ENCODE measurements at regions not wholly inside any gene's neighbourhood (a gene's known extent, or its start where the extent isn't known, plus 50 kb on each side); places are given as distances from the start of the nearest gene placed in this dataset.

DNA sequence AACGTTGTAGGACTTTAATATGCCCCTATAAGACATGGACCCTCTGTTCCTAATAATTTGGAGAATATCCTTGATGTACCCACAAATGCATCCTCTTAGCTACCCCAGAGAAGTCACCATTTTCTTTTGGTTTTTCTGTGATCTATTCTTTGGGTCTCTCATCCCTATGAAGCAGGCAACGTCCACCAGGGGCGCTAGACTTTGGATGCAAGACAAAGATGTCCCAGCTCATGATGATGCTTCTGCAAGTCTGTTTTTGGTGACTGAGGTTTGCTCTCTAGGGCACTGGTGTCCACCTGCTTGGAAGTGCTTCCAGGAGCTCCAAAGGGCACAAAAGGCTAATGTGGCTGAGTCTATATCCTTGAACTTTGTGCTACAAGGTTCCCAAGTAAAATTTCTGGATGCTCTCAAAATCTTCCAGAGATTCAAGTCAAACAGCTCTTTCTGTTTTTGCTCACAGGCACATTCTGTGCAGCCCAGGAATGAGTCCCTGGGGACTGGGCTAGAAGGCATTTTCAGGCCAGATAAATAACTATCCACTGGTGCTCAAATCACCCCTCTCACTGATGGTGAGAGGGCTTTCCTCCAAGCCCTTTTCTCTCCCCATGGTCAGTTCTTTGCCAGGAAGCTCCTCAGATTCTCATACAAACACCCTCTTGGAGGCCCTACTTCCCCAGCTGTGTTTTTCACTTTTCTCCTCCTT, 166.4 kb downstream of the C7orf25 start:
- no peak for ATAC-seq
- Mint-ChIP-seq H3K36me3 (ENCODE audit: insufficient read depth) (no peaks in the 10 kb centered on the region), H3K27me3 (ENCODE audit: low read depth) (peaks cover 2% of the 10 kb centered on the region), H3K4me3 (no peak overlapping the region), H3K4me1 (ENCODE audit: low read depth) (no peaks in the 10 kb centered on the region), H3K9me3 (no peaks in the 10 kb centered on the region)
- no peak for DNase-seq

DNA sequence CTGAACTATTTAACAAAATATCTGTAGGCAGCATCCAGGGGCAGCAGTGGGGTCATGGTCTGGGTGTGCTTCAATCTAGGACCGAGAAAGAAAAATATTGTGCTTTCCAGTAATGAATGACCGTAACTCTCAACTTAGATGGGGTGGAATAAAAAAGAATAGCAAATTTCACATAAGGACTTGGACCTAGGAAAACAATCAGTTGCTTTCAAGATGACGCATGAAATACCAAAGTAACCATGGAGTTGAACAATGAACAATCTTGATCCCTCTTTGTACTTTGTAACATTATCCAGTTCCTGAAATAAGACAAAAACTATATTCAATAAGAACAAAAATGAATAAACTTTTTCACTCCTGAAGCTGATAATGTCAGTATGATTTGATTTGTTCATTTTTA, 167.1 kb downstream of the C7orf25 start:
- no peak for DNase-seq
- Mint-ChIP-seq H3K4me1 (ENCODE audit: low read depth) (no peaks in the 10 kb centered on the region), H3K27me3 (ENCODE audit: low read depth) (no peaks in the 10 kb centered on the region), H3K4me3 (no peak overlapping the region), H3K36me3 (ENCODE audit: insufficient read depth) (no peaks in the 10 kb centered on the region), H3K9me3 (no peaks in the 10 kb centered on the region)
- ATAC-seq = no peak

DNA sequence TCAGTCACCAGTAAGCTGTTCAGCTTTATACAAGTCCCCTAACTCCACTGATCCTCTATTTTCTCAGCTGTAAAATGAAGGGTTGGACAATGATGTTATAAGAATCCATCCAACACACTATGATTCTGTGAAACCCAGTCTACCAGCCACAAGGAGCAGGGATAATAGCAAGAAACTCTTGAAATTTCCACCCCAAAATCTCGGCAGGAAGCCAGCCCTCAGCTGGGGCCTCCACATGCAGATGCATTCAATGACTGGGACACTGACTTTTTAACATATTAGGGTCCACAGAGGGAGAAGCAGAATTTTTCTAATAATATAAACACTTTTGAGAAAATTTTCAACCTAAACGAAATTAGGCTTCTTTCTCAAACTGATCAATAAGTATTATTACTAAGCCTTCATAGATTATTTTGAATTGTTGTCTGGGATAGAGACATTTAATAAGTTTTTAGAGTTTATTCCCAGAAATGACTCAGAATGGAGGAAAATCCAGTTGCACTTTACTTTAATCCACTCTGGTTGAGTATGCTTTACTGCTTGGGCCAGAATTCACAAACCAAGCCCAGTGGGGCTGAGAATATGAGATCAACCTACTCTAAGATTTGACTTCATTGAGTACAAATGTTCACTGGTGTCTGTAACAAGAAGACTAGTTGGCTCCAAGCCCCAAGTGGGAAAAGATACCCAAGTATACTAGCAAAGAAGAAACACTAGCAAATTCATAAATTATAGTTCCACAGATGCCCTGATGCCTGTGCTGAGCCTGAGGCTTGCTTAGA, 168.6 kb downstream of the C7orf25 start:
- Mint-ChIP-seq H3K27me3 (ENCODE audit: low read depth) (no peaks in the 10 kb centered on the region), H3K4me1 (ENCODE audit: low read depth) (no peaks in the 10 kb centered on the region), H3K9me3 (no peaks in the 10 kb centered on the region), H3K4me3 (no peak overlapping the region), H3K36me3 (ENCODE audit: insufficient read depth) (no peaks in the 10 kb centered on the region)
- DNase-seq (no peak), ATAC-seq (no peak)

DNA sequence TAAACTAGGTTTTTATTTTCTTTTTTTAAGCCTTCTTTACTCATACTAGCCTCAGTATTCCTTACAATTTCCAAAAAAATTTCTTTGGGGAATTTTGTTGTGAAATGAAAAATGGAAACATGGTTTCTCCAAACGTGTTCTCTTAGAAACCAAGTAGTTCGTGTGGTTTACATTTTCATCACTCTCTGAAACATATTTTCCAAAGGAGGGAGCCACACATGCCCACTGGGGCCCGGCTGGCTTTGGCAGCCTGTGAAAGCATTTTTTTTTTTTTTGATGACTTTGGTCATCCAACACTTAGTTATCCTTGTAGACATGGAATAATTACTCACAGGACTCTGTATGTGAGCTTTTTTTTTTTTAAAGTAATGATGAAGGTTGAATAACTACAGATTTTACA, 169.6 kb downstream of the C7orf25 start:
- DNase-seq (no peak), ATAC-seq (no peak)
- H3K27me3 Mint-ChIP-seq (ENCODE audit: low read depth) = no peaks in the 10 kb centered on the region
- no peaks in the 10 kb centered on the region for H3K36me3 Mint-ChIP-seq (ENCODE audit: insufficient read depth)
- no peak overlapping the region for H3K4me3 Mint-ChIP-seq
- no peaks in the 10 kb centered on the region for H3K4me1 Mint-ChIP-seq (ENCODE audit: low read depth)
- no peaks in the 10 kb centered on the region for H3K9me3 Mint-ChIP-seq

DNA sequence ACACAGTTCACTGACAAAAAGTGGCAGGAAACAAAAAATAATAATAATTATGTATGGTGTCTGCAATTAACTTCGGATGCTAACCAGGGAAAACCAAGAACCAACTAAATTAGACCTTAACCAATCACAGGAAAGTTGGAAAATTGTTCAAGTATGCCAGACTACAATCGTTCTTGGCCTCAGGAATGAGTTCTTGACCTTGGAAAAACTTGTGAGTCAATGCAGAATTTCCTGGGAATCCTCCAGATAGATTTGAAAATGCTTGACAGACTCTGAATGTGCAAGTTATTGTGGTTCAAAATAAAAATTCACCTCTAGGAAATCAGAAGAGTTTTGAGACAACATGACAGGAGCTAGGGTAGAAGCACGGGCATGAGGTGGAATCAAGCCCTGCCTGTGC, 171.5 kb downstream of the C7orf25 start:
- Mint-ChIP-seq H3K27me3 (ENCODE audit: low read depth) (no peaks in the 10 kb centered on the region), H3K4me3 (no peak overlapping the region), H3K4me1 (ENCODE audit: low read depth) (no peaks in the 10 kb centered on the region), H3K9me3 (no peaks in the 10 kb centered on the region), H3K36me3 (ENCODE audit: insufficient read depth) (no peaks in the 10 kb centered on the region)
- no peak for DNase-seq
- ATAC-seq = no peak

DNA sequence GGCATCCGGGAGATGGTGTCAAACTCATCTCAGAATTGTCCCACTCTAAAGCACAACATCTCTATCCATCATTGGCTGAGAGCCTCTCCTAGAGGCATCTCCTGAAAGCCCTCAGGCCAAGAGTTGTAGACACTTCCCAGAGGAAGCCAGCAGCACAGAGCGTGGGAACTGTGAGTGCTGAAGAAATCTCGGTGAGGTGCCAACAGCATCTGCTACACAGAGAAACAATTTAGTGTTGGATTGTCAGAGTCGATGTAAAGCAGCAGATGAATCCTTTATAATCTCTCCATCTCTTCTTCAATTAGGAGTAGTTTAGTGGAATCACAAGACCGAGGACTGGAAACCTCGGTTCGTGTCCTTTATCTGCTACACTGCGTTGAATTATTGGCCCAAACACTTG, 172.2 kb downstream of the C7orf25 start:
- no peaks in the 10 kb centered on the region for H3K4me1 Mint-ChIP-seq (ENCODE audit: low read depth)
- H3K4me3 Mint-ChIP-seq = no peak overlapping the region
- no peaks in the 10 kb centered on the region for H3K9me3 Mint-ChIP-seq
- H3K36me3 Mint-ChIP-seq (ENCODE audit: insufficient read depth) = no peaks in the 10 kb centered on the region
- ATAC-seq = no peak
- H3K27me3 Mint-ChIP-seq (ENCODE audit: low read depth) = no peaks in the 10 kb centered on the region
- no peak for DNase-seq

DNA sequence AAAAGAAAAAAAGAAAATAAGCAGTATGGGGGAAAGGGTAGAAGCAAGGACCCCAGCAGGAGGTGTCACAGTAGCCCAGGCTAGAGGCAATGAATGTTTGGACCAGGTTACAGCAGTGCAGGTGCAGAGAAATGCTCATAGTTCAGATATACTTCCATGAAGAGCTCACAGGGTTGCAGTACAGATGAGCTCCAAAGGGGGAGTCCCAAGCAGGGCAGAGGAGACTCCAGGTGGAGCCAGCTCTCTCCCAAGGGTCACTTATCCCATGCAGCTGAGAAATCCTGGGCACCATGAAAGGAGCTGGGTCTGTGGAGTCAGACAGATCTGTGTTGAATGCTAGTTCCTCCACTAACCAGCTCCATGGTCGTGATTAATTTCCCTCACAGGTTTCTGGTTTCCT, 174.9 kb downstream of the C7orf25 start:
- Mint-ChIP-seq H3K4me1 (ENCODE audit: low read depth) (no peaks in the 10 kb centered on the region), H3K4me3 (no peak overlapping the region), H3K27me3 (ENCODE audit: low read depth) (peaks cover under 1% of the 10 kb centered on the region), H3K36me3 (ENCODE audit: insufficient read depth) (no peaks in the 10 kb centered on the region), H3K9me3 (no peaks in the 10 kb centered on the region)
- no peak for ATAC-seq
- DNase-seq = no peak

DNA sequence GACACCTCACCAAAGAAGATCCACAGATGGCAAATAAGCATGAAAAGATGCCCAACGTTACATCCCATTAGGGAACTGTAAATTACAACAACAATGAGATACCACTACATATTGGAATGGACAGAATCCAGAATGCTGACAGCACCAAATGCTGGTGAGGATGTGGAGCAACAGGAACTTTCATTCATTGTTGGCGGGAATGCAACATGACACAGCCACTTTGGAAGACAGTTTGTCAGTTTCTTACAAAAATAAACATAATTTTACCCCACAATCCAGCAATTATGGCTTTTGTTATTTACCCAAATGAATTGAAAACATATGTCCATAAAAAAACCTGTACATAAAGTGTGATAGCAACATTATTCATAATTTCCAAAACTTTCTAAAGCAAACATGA, 176.8 kb downstream of the C7orf25 start:
- no peaks in the 10 kb centered on the region for H3K9me3 Mint-ChIP-seq
- DNase-seq (no peak), ATAC-seq (no peak)
- no peak overlapping the region for H3K4me3 Mint-ChIP-seq
- H3K36me3 Mint-ChIP-seq (ENCODE audit: insufficient read depth) = no peaks in the 10 kb centered on the region
- H3K27me3 Mint-ChIP-seq (ENCODE audit: low read depth) = peaks cover 2% of the 10 kb centered on the region
- H3K4me1 Mint-ChIP-seq (ENCODE audit: low read depth) = no peaks in the 10 kb centered on the region

DNA sequence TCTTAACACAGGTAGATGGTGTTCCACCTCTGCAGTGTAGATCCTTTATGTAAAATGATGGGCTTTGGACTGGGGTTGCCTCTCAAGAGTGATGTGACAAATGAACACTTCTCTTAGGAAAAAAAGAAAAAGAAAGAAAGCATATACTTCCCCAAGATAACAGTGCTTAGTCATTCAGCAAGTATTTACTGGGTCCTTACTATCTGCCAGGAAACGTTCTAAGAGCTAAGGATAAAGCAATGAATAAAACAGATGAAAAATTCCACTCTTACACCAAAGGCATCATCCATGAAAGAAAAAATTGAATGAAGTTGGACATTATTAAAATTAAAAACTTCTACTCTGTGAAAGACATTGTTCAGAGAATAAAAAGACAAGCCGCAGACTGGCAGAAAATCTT, 177.3 kb downstream of the C7orf25 start:
- H3K4me3 Mint-ChIP-seq = no peak overlapping the region
- DNase-seq (no peak), ATAC-seq (no peak)
- H3K4me1 Mint-ChIP-seq (ENCODE audit: low read depth) = no peaks in the 10 kb centered on the region
- no peaks in the 10 kb centered on the region for H3K36me3 Mint-ChIP-seq (ENCODE audit: insufficient read depth)
- H3K27me3 Mint-ChIP-seq (ENCODE audit: low read depth) = peaks cover 2% of the 10 kb centered on the region
- no peaks in the 10 kb centered on the region for H3K9me3 Mint-ChIP-seq

DNA sequence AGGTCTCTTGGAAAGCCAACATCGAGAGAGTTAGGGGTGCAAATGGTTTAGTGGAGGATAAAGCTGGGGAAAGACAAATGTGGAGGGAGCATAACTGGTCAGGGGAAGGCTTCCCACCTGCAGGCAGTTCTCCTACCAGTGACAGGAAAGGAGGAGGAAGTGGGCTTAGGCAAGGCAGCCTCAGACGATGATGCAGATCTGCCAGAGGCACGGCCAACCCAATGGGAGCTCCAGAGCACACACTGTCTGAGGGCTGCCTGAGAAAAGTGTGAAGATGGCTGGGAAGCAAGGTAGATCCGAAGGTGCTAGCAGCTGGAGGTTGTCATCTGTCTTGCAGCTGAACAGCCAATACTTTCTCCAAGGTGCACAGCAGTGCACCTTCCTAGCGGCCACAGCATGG, 178.8 kb downstream of the C7orf25 start:
- H3K4me1 Mint-ChIP-seq (ENCODE audit: low read depth) = no peaks in the 10 kb centered on the region
- ATAC-seq = no peak

DNA sequence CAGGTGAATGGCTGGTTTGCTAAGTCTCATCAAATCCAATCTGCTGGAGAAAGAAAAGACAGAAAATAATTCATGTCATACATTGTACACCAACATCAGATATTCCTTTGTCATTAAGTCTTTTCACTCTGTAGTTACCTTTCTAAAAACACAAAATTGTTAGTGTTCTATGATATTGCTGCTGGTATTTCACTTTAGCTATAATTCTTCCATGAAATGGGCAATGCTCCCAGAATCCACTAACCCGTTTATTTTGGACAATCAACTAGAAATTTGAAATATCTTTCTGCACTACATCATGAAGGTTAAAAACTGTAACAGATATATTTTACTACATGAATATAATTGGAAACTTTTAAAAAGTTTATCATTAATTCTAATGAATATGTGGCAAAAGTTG, 181.3 kb downstream of the C7orf25 start:
- ATAC-seq = no peak
- Mint-ChIP-seq H3K4me1 (ENCODE audit: low read depth) (no peaks in the 10 kb centered on the region), H3K4me3 (no peak overlapping the region), H3K36me3 (ENCODE audit: insufficient read depth) (no peaks in the 10 kb centered on the region), H3K9me3 (no peaks in the 10 kb centered on the region), H3K27me3 (ENCODE audit: low read depth) (peaks cover 2% of the 10 kb centered on the region)
- DNase-seq = no peak

More for the DNA sequence above, 178.8 kb downstream of the C7orf25 start:
- Mint-ChIP-seq H3K36me3 (ENCODE audit: insufficient read depth) (no peaks in the 10 kb centered on the region), H3K4me3 (no peak overlapping the region), H3K9me3 (no peaks in the 10 kb centered on the region), H3K27me3 (ENCODE audit: low read depth) (peaks cover 2% of the 10 kb centered on the region)
- DNase-seq = no peak

DNA sequence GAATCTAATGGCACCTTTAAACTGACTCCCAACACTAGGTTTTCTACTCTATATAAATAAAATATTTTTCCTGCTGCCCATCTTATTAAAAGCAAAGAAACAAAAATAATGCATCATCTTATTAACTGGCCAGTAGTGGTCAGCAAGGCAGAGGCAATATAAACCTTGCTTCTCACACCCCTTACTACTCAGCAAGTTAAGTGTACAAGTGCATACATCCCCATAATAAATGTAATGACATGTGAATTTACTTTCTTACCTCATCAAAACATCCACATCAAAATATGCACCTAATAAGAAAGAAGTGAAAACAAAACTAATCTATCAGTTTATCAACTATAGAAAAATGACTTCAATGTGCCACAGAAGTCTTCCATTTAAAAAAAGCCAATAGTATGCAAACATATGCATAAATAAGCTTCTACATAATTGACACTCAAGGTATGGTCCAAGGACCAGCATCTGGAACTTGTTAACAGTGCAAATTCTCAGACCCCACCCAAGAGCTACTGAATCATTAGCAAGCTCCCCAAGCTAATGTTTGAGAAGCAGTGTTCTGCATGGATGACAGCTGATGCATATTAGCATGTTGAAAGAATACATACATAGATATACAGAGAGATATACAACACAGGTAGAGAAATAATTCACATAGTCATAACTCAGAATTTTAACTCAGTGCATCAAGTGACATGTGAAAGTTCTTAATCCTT, 182.7 kb downstream of the C7orf25 start:
- no peaks in the 10 kb centered on the region for H3K4me1 Mint-ChIP-seq (ENCODE audit: low read depth)
- H3K36me3 Mint-ChIP-seq (ENCODE audit: insufficient read depth) = no peaks in the 10 kb centered on the region
- no peaks in the 10 kb centered on the region for H3K9me3 Mint-ChIP-seq
- DNase-seq = no peak
- no peak overlapping the region for H3K4me3 Mint-ChIP-seq
- no peak for ATAC-seq
- H3K27me3 Mint-ChIP-seq (ENCODE audit: low read depth) = peaks cover 2% of the 10 kb centered on the region

DNA sequence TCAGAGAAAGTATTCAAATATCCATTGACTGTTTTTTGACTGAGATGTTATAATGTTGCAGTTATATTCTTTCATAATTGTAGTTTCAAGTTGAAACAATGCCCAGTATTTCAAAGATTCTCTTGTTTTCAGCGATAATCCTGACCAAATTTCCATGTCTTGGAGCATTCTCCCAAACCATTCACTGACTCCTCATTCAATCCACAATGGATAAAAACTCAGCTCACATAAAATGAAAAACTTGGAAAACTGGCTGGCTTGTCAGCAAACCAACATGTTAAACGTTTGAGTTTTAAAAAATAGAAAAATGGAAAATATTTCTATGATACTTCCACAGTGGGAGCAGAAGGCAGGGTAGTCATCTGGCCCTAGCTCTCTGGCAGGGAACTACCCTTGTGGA, 184.4 kb downstream of the C7orf25 start:
- Mint-ChIP-seq H3K27me3 (ENCODE audit: low read depth) (peaks cover 2% of the 10 kb centered on the region), H3K9me3 (no peaks in the 10 kb centered on the region), H3K36me3 (ENCODE audit: insufficient read depth) (no peaks in the 10 kb centered on the region), H3K4me1 (ENCODE audit: low read depth) (no peaks in the 10 kb centered on the region), H3K4me3 (no peak overlapping the region)
- no peak for ATAC-seq
- no peak for DNase-seq

DNA sequence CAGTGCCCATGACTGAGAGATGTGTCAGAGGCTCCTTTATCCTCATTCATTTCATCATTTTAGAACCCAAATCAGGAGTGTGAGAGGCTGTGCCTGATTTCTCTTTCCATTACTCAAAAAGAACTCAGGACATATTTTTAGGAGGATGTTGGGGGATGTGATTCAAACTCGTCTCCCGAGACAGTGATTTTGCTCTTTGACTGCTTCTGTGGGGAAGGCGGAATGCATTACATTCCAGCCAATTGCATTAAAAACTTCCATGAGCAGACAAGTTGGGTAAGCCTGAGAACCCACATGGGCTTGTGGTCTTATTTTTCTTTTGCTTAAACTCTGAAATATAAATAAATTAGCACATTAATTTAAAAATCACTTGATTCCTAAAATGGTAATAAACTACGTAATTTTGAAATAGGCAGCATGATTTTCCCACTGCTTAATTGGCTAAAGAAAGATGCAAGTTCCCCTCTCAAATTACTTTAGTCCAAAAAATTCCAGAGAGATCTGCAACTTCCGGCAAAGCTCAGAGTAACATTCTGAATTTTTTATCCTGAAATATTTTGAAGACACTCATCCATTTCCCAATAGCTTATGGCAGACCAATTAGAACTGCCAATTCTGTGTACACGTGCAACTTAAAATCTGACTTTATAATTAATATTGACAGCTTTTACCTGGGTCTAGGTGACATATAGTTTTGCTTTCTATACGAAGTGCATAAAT, 185.6 kb downstream of the C7orf25 start:
- Mint-ChIP-seq H3K36me3 (ENCODE audit: insufficient read depth) (no peaks in the 10 kb centered on the region), H3K4me1 (ENCODE audit: low read depth) (no peaks in the 10 kb centered on the region), H3K27me3 (ENCODE audit: low read depth) (no peaks in the 10 kb centered on the region), H3K9me3 (no peaks in the 10 kb centered on the region), H3K4me3 (no peak overlapping the region)
- ATAC-seq (no peak), DNase-seq (no peak)
